ENCODE measurements at regions not wholly inside any gene's neighbourhood (a gene's known extent, or its start where the extent isn't known, plus 50 kb on each side); places are given as distances from the start of the nearest gene placed in this dataset.

GRCh38 chr1:222347627-222348026 lies 200.3 kb downstream of the HHIPL2 start:
- TF ChIP-seq CTCF (IDR thresholded peaks at IDR 0.05; ENCODE audit: low read depth, low read length) (no peak), EZH2phosphoT487 (IDR thresholded peaks at IDR 0.05; ENCODE audit: low read depth) (no peak)
